TTC549 (cell line): ENCODE measurements at regions not wholly inside any gene's neighbourhood (a gene's known extent, or its start where the extent isn't known, plus 50 kb on each side); places are given as distances from the start of the nearest gene placed in this dataset.
"Not testable (repeated sequence)": the region's sequence is repeated elsewhere in the genome, so short reads cannot be mapped to it uniquely, and the experiment has no call there.

Experiments
- FAIRE-seq: peaks from 2 replicates; lab custom pipeline; 2012; peaks lifted over from hg19 to GRCh38; lab: Jason Lieb, UNC

DNA sequence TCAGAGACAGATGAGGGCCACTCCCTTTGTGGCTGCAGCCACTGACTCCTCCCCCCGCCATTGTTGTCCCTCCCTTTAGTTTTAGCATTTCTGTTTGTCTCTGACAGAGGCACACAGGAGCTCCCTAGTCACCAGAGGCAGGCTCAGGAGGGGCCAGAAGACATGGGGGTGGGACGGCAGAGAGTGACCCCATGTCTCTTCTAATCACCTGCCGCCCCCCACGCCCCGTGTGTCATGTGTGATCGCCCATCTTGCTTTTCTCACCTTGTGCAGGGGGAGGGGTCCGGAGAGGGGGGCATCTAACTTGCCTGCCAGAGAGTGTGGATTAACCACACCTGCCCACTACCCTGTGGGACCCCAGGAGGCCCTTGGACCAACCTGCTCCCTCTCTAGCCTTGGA is 246.7 kb upstream of the TP53TG3C start:
- not testable (repeated sequence) for FAIRE-seq

DNA sequence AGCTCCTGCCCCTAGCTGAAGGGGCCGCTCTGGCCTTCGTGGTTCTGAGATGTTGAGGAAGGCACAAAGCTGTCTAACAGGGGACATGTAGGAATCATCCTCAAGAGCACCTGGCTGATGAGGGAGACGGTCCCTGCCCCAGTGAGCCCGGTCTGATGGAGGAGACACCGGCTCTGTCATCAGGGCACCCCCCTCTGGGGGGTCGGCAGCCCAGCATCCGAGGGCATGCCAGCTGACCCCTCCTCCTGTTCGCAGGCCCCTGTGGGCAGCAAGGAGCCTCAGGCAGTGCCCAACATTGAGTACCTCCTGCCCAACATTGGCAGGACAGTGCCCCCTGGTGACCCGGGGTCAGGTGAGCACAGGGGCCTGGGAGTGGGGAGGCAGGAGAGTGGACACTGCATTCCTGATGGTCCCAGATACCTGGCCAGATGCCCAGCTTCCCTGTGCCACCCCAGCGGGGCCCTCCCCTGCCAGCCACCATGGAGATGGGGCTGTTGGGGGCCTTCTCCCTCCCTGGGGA is 247.9 kb upstream of the TP53TG3C start:
- not testable (repeated sequence) for FAIRE-seq

DNA sequence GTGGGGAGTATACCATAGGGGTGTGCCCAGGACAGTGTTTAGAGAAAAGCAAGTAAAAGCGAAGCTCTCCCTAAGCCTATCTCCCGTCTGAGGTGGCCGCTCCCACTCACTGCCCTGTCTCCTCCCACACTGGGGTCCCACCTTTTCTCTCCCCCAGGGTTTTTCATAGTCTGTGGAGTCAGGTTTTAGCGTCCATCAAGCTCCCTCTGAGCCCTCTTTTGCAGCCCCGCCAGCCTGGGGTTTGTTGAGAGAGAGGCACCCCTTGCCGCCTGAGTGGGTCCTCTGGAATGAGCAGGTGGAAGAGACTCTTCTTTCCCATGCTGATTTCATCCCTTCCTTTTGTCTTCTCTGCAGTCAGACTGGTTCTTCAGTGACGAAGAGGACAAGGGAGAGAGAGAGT is 248.7 kb upstream of the TP53TG3C start:
- FAIRE-seq = not testable (repeated sequence)

DNA sequence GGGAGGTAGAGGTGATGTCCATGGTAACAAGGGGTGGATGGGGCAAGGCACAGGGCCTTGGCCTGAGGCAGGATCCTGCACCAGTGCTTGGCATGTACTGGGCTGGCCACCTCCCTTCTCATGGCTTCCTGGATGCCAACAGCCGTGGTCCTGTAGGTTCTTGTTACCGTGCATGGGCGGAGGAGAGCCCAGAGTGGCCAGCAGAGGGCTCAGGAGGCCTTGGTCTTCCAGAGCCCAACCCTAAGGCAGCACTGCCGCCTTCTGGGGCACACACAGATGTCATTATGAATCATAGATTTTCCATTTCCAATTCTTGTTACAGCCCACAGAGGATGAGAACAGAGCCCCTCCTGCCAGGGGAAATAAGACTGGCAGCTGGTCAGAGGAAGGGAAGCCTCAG is 254.2 kb upstream of the TP53TG3C start:
- not testable (repeated sequence) for FAIRE-seq

DNA sequence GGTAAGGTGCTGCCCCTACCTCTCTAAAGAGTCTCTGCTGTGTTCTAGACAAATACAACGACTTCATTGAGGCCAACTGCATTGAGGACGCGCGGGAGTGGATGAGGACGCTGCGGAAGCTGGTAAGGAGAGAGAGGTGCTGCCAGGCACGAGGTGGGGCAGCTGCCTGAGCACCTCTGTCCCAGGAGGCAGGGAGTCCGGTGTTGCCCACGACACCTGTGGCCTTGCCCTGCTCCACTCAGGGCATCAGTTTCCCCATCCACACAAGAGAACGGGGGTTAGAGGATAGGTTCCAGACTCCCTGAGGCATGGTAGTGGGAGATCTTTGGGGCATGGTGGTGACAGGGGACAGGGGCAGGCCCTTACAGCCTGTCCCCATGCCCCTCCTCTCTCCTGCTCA is 256.1 kb upstream of the TP53TG3C start:
- FAIRE-seq = not testable (repeated sequence)

DNA sequence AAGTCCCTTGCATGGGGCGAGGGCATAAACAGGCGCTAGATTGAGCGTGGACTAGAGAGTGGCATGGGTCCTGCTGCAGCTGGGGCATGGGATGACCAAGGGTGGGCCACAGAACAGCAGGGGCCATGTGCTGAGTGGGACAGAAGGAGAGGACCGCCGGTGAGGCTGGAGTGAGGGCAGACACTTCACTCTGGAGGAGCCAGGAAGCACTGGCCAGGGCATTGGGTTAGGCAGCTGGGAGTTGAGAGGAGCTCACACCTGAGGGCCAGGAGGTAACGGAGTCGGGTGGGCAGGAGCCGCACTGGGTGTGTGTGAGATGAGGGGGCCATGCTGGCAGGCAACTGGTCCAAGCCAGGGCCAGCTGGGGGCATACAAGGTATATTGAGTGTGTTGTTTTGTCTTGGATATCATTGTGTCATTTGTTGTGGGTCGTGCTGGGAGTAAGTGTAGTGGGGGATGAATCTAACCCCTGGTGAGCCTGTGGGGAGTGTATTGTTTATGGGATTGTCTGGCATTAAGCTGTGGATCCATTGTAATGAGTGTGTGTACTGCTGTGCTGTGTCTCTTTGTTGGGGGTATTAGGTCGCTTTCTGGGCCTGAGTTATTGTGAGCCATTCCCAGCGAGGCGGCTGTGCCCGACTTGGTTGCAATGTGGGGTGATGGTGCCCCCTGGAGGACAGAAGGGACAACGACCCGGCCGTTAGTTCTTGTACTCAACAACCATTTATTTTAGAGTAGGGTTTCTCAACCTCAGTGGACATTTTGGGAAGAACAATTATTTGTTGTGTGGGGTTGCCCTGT is 256.5 kb upstream of the TP53TG3 start:
- FAIRE-seq = not testable (repeated sequence)

DNA sequence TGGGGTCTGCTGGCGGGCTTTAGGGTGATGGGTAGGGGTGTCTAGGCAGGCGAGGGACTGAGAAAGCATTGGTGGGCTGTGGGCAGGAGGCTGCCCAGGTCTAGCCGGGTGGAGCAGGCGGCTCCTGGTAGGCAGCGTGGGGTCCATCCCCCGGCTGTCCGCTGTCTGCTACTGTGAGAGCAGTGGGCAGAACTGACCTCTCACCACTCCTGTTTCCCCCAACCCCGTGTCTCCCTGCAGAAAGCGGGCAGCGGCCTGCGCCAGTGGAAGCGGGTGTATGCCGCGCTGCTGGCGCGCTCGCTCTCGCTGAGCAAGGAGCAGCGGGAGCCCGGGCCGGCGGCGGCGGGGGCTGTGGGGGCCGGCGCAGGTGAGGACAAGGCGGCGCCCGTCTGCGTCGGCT is 249.2 kb upstream of the TP53TG3 start:
- FAIRE-seq = not testable (repeated sequence)

DNA sequence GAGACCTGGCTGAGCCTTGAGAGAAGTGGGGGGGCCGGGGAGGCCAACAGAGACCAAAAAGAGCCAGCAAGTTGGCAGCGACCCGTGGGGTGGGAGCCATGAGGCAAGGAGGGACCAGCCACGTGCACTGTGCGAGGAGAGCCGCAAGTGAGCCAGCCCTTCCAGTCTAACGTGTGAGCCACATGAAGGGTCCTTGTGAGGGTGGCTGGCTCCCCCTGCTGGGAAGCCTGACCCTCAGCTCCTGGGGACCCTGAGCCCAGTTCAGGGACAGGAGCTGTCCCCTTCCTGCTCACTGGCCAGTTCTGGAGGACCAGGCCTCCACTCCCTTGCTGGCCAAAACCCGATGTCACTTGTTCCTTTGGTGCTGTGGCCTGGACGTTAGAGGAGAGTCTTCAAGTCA is 246.6 kb upstream of the TP53TG3 start:
- not testable (repeated sequence) for FAIRE-seq

DNA sequence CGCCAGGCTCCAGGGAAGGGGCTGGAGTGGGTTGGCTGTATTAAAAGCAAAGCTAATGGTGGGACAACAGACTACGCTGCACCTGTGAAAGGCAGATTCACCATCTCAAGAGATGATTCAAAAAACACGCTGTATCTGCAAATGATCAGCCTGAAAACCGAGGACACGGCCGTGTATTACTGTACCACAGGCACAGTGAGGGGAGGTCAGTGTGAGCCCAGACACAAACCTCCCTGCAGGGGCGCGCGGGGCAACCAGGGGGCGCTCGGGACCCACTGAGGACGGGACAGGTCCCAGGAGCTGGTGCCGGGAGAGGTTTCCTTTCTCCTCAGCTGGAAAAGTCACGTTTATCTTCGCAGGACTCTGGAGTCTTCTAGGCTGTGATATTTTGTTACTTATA is 239.4 kb upstream of the TP53TG3 start:
- not testable (repeated sequence) for FAIRE-seq

DNA sequence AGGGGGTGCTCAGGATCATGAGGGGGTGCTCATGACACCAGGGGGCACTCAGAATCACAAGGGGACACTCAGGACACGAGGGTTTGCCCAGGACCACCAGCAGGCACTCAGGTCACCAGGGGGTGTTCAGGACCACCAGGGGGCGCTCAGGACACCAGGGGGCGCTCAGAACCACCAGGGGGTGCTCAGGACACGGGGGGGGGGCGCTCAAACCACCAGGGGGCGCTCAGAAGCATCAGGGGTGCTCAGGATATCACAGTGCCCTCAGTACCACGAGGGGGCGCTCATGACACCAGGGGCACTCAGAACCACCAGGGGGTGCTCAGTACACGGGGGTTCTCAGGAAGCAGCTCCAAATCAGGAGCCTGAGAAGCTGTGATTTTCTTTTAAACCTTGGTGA is 221.8 kb upstream of the TP53TG3 start:
- FAIRE-seq = not testable (repeated sequence)

DNA sequence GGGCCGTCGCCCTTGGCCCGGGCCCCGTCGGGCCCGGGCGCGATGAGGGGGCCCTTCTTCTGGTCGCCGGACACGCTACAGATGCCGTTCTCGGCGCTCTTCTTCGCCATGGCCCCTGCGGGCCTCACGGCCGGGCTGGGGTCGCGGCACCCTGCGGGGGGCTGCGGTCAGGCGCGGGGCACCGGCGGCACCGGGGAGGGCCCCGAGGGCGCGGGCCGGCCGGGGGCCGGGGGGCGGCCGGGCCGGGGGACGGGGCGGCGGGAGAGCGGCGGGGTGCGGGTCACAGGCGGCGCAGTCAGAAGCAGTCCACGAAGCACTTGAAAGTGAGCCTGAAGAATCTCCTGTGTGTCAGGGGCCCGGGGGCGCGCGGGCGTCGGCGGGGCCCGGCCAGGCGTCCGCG is 209.4 kb upstream of the TP53TG3 start:
- FAIRE-seq = not testable (repeated sequence)

DNA sequence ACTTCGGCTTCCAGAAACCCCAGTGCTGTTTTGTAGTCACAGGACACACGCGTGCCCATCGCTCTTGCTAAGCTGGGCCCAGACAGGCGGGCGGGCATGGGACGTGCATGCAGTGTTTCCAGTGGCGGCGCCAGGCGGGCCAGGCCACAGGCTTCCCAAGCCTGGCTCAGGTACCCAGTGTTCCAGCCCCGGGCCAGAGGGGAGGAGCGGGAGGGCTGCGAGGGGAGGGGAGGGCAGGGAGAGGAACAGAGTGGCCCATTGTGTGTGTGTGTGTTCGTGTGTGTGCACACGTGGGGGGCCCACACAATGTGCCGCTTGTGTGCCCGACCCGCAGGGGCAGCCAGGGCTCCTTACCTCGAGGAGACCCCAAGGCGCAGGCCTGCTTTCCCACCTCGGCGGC is 208.6 kb upstream of the TP53TG3 start:
- FAIRE-seq = not testable (repeated sequence)

DNA sequence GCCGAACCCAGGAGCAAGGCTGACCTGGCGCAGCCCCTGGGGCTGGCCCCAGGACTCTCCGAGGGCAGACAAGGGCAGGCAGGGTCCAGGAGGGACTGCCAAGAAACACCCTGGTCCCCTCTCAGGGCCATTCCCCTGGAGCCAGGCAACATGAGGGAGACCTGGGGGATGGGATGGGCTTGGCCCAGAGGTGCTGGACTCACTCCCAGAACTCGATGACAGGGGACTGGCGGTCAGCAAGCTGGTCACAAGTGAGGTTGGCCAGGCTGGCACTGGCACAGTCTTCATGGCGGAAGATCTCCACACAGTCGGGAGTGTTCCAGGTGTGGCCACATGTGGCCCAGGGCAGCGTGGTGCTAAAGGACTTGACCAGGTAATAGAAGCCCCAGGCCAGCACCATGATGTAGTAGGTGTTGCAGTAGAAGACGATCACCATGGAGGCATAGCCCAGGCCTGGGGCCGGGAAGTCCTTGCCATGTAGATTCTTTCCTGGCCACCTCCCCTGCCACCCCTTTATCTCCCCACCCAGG is 206.4 kb upstream of the TP53TG3 start:
- not testable (repeated sequence) for FAIRE-seq

DNA sequence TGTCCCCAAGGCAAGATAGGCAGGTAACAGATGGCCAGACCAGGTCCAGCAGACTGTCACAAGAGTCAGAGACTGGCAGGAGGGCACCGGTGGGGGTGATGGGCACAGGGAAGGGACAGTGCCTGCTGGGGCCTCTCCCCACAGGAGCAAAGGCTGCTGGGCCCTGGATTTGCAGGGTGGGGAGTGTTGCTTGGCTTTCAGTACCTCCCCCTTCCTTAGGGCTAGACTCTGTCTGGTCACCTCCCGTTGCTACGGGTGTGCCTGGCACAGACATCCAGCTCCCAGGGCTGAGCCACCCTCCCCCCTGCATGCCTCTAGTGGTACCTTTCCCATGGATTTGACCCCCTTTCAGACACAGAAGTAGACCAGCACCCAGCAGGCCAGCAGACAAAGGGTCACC is 205.7 kb upstream of the TP53TG3 start:
- FAIRE-seq = not testable (repeated sequence)

DNA sequence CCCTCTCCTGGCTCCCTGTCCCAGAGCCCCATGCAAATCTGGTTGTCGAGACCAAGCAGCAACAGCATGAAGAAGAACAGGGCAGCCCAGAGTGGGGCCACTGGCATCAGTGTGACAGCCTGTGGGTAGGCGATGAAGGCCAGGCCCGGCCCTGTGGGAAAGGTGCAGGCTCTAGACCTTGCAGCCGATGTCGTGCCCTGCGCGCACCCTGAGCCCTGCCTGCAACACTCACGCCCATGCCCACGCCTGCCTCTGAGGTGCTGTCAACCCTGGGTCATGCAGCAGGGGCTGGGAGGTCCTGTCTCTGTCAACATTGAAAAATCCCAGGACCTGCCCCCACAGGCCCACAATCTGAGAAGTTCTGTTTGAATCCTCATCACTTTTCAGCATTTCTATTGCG is 204.0 kb upstream of the TP53TG3 start:
- FAIRE-seq = not testable (repeated sequence)

DNA sequence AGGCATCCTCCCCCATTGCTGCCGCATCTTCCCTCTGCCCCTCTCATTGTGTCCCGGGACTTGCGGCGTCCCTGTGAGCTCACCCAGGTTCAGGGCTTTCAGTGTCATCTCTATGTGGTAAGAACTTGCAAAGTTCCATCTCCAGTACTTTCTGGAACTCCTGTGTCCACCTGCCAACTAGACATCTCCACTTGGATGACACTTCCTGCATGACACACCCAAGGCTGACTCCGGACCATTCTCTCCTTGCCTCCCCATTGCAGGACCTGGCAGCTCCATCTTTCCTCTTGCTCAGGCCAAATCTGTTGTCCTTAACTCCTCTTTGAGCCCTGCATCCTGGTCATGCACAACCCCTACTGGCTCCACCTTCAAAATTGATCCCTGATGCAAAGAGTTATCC is 200.8 kb upstream of the TP53TG3 start:
- not testable (repeated sequence) for FAIRE-seq

DNA sequence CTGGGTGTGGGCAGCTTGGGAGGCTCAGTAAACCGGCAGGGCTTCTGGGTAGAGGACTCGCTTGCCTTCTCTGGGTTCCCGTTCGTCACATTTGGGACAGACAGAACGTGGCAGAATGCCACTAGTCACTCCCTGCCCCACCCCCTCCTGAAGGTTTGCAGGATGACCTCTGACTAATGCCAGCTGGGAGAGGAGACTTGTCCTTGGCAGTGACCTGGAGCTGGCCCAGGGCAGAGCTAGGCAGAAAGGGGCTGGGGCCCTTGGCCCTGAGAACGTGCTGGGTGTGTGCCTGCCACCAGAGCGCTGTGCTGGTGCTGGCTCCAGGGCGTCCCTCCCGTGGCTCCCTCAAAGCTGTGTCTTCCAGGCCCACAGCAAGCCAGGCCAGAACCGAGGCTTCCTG is 197.8 kb upstream of the TP53TG3 start:
- FAIRE-seq = not testable (repeated sequence)

DNA sequence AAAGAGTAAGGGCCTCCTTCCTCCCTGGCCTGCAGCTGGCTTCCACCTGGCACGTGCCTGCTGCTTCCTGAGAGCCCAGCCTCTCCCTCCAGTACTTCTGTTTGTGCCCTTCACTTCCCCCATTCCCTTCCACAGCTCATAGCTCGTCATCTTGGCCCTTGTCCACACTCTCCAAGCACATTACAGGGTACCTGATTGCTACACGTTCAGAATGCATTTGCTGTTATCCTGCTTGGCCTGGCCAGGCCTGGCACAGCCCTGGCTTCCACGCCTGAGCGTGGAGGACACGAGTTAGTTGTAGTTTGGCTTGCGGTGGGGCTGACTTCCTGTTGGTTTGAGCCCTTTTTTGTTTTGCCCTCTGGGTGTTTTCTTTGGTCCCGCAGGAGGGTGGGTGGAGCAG is 197.2 kb upstream of the TP53TG3 start:
- FAIRE-seq = not testable (repeated sequence)

DNA sequence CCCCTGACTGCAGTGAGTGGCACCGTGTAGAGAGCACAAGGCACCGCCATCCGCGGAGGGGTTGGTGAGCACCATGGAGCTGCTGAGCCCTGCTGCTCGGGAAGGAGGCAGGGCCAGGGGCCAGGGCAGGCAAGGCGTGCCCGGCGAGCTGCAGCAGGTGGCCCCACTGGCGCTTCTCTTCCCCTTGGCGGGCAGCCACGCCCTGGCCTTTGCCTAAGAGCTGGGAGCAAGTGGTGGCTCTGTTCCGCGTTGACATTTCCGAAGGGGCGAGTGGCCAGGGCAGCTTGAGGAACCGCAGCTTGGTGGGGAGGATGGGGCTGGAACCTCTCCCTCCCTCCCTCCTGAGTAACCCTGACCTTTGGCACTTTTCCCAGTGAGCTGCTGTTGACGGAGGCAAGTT is 194.7 kb upstream of the TP53TG3 start:
- not testable (repeated sequence) for FAIRE-seq

DNA sequence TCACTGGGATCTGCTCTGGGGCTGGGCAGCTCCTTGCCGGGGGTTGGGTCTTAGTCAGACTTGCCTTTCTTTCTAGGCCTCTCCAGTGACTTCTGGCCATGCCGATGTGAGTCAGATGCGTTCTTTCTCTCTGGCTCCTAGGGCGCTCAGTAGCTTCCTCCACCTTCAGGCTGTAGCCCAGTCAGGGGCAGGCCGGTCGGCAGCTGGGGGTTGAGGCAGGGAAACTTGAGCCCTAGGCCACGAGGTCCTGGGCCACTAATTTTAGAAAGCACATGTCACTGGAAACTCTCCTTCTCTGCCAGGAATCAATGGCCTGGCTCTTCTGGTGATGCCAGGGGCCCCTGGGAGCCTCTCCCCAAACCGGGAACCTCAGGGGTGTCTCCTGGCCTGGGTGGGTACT is 192.4 kb upstream of the TP53TG3 start:
- not testable (repeated sequence) for FAIRE-seq

DNA sequence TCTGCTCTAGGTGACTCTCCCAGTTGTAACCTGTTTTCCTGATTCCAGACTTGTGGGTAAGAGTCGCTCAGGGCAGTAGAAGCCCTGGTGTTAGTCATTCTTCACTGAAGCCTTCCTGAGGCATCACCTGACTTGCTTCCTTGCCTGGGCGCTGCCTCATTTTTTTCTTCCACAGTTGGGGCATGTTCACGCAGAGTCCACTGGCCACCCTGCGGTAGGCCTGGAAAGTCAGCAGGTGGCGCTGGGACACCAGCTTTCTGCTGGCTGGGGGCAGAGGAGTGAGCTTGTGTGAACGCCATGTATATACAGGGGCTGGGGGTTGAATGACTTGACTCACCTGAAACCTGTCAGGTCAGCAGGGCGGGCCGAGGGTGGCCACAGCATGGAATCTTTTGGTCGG is 189.3 kb upstream of the TP53TG3 start:
- FAIRE-seq = not testable (repeated sequence)

DNA sequence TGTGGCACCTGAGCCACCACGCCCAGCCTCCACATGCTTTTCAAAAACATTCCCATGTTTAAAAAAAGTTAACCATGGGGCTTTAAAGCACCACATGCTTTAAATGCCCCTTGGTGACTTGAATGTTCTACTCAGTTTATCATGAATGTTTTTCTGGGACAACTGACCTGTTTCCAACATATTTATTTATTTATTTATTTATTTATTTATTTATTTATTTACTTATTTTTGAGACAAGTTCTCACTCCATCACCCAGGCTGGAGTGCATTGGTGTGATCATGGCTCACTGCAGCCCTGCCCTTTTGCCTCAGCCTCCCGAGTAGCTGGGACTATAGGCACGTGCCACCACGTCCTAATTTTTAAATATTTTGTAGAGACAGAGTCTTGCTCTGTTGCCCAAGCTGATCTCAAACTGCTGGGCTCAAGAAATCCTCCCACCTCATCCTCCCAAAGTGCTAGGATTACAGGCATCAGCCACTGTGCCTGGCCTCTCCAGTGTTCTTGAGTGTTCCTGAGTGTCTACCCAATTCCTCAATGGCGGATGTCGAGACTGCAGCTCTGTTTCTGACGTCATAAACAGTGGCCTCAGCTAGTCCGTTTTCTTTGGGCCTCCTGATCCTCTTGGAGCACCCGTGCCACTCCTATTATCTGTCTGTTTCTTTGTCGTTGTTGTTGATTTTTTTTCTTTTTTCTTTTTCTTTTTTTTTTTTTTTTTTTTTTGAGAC is 185.7 kb upstream of the TP53TG3 start:
- not testable (repeated sequence) for FAIRE-seq

DNA sequence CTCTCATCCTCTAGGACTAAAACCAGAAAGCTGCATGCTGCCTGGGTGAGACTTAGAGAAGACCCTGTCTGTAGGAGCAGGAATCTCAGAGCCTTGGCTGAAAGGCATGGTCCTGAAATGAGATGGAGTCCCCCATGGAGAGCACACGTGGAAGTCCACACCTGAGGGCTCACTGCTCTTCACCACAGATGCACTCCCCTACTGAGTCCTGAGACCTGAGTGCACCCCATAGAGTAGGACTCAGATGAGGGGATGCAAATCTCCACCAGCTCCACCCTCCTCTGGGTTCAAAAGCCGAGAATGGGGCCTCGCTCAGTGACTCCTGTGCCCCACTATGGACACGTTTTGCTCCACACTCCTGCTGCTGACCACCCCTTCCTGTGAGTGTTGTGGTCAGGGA is 171.4 kb upstream of the TP53TG3 start:
- FAIRE-seq = not testable (repeated sequence)
